SW480 (cell line): ENCODE measurements at regions not wholly inside any gene's neighbourhood (a gene's known extent, or its start where the extent isn't known, plus 50 kb on each side); places are given as distances from the start of the nearest gene placed in this dataset.
"Not testable (repeated sequence)": the region's sequence is repeated elsewhere in the genome, so short reads cannot be mapped to it uniquely, and the experiment has no call there.

Source experiments
- DNase-seq: peaks from one replicate; pipeline ENCODE4 v3.0.0-alpha.2; 2016; ENCODE audit warnings: low spot score

GRCh38 chr2:120498576-120499394 is 152.8 kb downstream of the INHBB start:
- DNase-seq, result no peak

GRCh38 chr2:120499784-120500495 is 154.0 kb downstream of the INHBB start:
- DNase-seq, result peak; percentile 88

- no peak for DNase-seq
Observed at GRCh38 chr2:120501591-120501990, 155.7 kb downstream of the INHBB start.

GRCh38 chr2:120502357-120502756 is 156.4 kb downstream of the INHBB start:
- no peak for DNase-seq

- no peak for DNase-seq
Observed at GRCh38 chr2:120502761-120503160, 156.8 kb downstream of the INHBB start.

- DNase-seq, result no peak
Observed at GRCh38 chr2:120503206-120503792, 157.4 kb downstream of the INHBB start.

GRCh38 chr2:120503793-120504571 is 158.0 kb downstream of the INHBB start:
- no peak for DNase-seq

- DNase-seq, result no peak
Observed at GRCh38 chr2:120504936-120505705, 159.2 kb downstream of the INHBB start.

GRCh38 chr2:120508567-120509041 is 162.7 kb downstream of the INHBB start:
- no peak for DNase-seq

- no peak for DNase-seq
Observed at GRCh38 chr2:120509213-120509815, 163.4 kb downstream of the INHBB start.

- DNase-seq, result no peak
Observed at GRCh38 chr2:120509991-120510735, 164.2 kb downstream of the INHBB start.

- no peak for DNase-seq
Observed at GRCh38 chr2:120510751-120511395, 164.9 kb downstream of the INHBB start.

GRCh38 chr2:120511536-120511935 is 165.6 kb downstream of the INHBB start:
- no peak for DNase-seq

- DNase-seq, result no peak
Observed at GRCh38 chr2:120511947-120512710, 166.2 kb downstream of the INHBB start.

- no peak for DNase-seq
Observed at GRCh38 chr2:120513776-120514357, 167.9 kb downstream of the INHBB start.

GRCh38 chr2:120514521-120514920 is 168.6 kb downstream of the INHBB start:
- DNase-seq, result no peak

- DNase-seq, result not testable (repeated sequence)
Observed at GRCh38 chr2:120515066-120515758, 169.3 kb downstream of the INHBB start.
